HG03108 (cell line): ENCODE measurements at regions not wholly inside any gene's neighbourhood (a gene's known extent, or its start where the extent isn't known, plus 50 kb on each side); places are given as distances from the start of the nearest gene placed in this dataset.
"Not testable (repeated sequence)": the region's sequence is repeated elsewhere in the genome, so short reads cannot be mapped to it uniquely, and the experiment has no call there.

Source experiments
- ATAC-seq: cut with Tn5 transposase; IDR thresholded peaks from one replicate; pipeline ENCODE4 v1.9.1; 2021; ENCODE audit warnings: moderate library complexity; ENCODE audit not compliant: unreplicated experiment

DNA sequence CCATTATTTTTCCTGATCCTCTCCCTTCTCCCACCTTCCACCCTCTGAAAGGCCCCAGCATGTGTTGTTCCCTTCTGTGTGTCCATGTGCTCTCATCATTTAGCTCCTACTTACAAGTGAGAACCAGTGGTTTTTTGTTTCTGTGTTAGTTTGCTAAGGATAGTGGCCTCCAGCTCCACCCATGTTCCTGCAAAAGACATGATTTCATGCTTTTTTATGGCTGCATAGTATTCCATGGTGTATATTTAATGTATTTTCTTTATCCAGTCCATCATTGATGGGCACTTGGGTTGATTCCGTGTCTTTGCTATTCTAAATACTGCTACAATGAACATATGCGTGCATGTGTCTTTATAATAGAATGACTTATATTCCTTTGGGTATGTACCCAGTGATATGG lies 89.4 kb upstream of the C1orf174 start:
- ATAC-seq = no peak

- ATAC-seq = no peak
Observed at GRCh38 chr1:3992103-3992556, 92.1 kb upstream of the C1orf174 start.

GRCh38 chr1:3992746-3993145 lies 92.7 kb upstream of the C1orf174 start:
- ATAC-seq = no peak

DNA sequence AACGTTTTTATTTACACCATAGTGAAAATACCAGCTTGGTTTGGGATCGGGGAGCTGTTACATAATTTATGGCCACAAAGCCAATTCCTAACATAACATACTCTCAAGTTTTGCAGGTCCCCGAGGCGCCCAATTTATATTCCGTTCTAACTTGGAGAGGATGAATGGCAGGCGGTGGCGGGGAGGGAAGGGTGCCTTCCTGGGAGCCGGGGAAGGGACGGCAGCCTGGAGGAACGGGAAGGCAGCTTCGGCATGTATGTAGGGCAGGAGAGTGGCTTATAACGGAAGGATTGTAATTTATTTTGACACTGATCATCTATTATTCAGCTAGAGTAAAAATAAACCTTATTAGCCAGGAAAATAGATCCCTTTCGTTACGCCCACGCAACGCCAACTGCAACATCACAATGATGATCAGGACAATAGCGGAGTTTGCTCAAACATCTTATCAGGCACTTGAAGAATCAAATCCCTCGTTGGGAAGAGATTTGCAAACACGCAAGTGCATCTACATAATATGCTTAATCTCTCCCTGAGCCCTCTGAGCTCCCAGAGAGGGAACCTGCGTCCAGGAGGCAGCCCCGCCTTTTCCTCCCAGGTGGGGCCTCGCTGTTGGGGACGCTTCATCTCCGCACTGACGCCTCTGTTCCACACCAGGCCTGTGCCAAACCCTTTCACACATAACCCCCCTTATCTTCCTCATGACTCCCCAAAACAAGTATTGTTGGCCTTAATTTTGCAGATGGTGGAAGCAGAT lies 93.7 kb upstream of the C1orf174 start:
- ATAC-seq = no peak

DNA sequence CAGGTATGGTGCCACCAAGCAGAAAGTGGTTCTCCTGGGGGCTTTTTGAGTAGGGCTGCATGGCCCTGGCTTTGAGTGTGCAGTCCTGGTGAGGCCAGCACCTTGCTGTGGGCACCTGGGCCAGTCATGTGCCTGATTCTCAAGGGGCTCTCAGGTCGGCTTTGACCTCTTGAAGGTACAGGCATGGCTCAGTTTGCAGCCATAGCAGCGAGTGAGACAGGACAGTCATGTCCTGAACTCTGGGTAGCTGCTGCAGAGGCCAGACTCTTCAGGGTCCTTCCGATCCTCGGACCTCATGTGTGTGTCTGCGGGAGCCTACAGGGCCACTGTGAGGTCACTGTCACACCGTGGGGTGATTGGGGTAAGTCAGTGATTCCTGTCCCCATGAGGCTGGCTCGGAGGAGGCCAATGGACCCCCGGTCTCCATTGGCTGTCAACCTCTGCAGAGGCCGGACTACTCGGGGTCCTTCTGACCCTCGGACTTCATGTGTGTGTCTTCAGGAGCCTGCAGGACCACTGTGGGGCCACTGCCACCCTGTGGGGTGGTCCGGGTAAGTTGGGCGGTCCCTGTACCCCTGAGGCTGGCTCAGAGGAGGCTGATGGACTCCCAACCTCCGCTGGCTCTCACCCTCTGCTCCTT lies 95.2 kb upstream of the C1orf174 start:
- ATAC-seq = no peak

- ATAC-seq = no peak
Observed at GRCh38 chr1:3996846-3997705, 97.0 kb upstream of the C1orf174 start.

GRCh38 chr1:3998086-3998485 lies 98.0 kb upstream of the C1orf174 start:
- no peak for ATAC-seq

DNA sequence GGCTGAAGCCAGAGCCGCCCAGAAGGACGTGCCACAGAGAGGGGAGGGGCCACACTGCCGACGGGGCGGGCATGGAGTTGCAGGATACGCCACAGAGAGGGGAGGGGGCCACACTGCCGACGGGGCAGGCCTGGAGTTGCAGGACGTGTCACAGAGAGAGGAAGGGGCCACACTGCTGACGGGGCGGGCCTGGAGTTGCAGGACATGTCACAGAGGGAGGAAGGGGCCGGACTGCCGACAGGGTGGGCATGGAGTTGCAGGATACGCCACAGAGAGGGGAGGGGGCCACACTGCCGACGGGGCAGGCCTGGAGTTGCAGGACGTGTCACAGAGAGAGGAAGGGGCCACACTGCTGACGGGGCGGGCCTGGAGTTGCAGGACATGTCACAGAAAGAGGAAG lies 99.4 kb upstream of the C1orf174 start:
- not testable (repeated sequence) for ATAC-seq

GRCh38 chr1:3999941-4000735 lies 100.1 kb upstream of the C1orf174 start:
- ATAC-seq = no peak

DNA sequence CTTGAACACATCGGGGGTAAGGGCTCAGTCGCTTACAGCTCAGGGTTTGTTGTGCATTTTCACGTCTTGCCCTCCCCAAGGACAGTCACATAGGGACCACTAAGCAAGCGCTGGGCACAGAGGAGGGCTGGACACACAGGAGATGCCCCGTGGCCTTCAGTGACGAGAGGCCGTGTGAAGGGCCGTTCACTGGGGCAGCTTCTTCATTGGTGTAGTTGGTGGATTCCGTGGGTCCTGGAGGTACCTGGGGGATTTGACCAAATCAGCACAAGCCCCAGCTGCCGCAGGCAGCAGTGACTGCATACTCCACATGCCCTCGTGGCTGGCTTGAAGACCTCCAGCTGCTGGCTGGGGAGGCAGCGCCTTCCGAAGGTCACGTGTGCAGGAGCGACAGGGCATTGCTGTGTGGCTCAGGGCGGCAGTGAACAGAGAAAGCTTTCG lies 100.8 kb upstream of the C1orf174 start:
- no peak for ATAC-seq

DNA sequence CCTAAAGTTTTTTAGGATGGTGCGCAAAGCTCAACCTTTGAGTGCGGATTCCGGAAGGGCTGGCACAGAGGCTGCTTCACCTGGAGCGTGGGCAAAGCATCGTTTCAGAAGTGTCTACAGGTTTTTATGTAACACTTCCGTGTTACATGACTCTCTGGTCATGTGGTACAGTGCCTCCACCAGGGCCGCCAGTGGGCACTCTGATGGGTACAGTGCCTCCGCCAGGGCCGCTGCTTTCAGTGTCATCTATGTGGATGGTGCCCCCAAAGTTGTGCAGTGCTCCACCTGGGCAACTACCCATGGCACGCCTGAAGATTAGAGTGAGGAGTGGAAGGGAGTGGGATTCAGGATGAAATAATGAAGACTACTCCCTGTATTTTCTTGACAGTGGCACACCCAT lies 101.4 kb upstream of the C1orf174 start:
- no peak for ATAC-seq

DNA sequence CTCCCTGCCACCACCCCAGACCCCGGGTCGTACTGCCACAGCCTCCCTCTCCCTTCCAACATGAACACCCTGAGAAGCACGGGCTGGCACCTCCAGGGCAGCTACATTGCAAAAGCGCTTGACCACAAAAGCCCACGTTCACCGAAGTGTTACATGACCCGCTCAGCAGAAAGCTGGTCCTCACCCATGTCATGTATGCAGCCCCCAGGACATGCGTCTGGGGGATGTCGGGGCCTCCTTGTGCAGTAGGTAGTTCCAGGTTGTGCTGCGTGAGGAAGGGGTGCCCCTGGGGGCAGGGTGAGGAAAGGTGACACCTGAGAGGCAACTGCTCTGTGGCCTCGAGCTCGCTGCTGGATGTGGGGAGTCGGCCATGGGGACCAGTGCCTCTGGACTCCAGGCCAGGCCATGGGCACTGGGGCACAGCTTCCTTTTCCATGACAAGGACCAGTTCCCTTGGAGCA lies 102.0 kb upstream of the C1orf174 start:
- no peak for ATAC-seq

- ATAC-seq = no peak
Observed at GRCh38 chr1:4002741-4003140, 102.7 kb upstream of the C1orf174 start.

- no peak for ATAC-seq
Observed at GRCh38 chr1:4003846-4004505, 103.9 kb upstream of the C1orf174 start.

DNA sequence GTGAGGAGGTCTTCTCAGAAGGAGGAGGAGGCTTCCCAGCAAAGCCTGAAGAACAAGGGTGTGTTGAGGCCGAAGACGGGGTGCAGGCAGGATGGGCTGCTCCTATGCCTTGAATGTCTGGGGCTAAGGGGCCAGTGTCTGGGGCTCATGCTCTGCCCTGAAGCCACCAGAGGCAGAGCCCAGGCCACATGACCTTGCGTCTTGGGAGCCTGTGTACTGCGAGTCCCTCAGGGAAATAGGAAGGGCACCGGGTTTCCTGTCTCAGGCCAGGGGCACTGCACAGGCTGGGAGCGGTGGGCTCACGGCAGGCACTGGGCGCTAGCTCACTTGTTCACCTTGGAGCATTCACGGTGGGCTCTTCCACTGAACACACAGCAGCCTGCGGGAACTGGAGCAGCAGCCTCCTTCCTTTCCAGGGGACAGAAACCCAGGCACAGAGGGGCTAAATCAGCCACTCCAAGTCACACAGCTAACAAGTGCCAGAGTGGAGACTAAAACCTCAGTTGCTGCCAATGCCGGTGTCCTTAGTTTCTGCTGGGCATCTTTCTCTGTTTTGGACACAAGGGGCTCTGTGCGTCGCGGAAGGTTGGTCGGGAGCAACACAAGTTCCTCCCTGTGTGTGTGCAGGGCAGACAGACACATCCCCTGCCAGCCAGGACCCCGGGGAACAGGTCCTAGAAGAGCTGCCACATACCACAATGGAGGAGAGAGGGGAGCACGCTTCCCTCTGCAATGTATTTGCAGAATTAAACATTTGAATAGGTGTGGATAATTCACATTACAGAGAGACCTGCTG lies 104.8 kb upstream of the C1orf174 start:
- no peak for ATAC-seq

DNA sequence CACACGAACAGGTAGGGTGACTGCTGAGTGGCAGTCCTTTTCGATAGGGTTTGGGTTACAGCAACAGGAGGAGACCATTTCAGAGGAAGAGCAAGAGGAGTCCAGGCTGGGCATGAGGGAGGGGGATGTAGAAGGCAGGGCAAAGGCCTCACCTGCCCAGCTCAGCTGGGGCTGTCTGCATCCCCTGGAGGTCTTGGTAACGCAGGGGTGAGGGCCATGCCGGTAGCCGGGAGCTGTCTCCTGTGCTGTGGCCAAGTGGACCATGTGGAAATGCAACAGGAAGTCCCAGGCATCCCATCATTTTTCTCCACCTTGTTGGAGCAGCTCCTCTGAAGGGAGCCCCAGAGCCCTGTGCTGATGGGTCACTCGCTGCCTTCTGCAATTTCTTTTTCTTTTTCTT lies 105.4 kb upstream of the C1orf174 start:
- ATAC-seq = no peak

DNA sequence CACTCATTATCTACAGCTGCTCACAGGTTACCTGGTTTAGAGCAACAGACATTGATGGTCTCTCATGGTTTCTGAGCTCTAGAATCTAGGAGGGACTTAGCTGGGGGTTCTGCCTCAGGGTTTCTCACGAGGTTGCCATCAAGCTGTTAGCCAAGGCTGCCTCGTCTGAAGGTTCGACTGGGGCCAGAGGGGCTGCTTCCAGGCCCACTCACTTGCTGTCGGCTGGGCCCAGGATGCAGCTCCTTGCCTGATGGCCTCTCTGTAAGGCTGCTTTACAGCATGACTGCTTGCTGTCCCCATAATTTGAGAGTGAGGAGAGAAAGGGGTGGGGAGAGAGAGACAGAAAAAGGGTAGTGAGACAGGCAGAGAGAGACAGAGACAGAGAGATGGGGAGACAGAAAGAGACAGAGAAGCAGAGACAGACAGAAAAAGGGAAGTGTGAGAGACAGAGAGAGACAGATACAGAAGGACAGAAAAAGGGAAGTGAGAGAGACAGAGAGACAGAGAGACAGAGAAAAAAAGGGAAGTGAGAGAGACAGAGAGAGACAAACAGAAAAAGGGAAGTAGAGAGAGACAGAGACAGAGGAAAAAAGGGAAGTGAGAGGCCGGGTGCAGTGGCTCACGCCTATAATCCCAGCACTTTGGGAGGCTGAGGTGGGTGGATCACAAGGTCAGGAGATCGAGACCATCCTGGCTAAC lies 106.8 kb upstream of the C1orf174 start:
- ATAC-seq = no peak

- no peak for ATAC-seq
Observed at GRCh38 chr1:4010284-4010683, 110.2 kb upstream of the C1orf174 start.
